ENCODE measurements at regions not wholly inside any gene's neighbourhood (a gene's known extent, or its start where the extent isn't known, plus 50 kb on each side); places are given as distances from the start of the nearest gene placed in this dataset.

- Histone ChIP-seq H3K27me3 (ENCODE audit: insufficient read depth, poor library complexity, severe bottlenecking) (no peaks in the 10 kb centered on the region), H3K4me3 (replicated peaks; ENCODE audit: insufficient read depth, low read length) (no peak overlapping the region), H3K27ac (replicated peaks) (no peak overlapping the region)
- DNase-seq (ENCODE audit: low read depth in 1 of 2, low spot score in 1 of 2), result no peak
- no peak for TF ChIP-seq GABPA (IDR thresholded peaks at IDR 0.05; ENCODE audit: low read depth)
- TF ChIP-seq REST (IDR thresholded peaks at IDR 0.05; ENCODE audit: insufficient replicate concordance, low read depth), result no peak
- TF ChIP-seq SPI1 (IDR thresholded peaks at IDR 0.05; ENCODE audit: borderline replicate concordance, low read depth), result no peak
- no peak for TF ChIP-seq CTCF (IDR thresholded peaks at IDR 0.05; ENCODE audit: insufficient read depth, low read length)
- no peak for TF ChIP-seq POLR2AphosphoS5 (IDR thresholded peaks at IDR 0.05; ENCODE audit: low read depth)
Measured at GRCh38 chr9:15018096-15018637, 107.9 kb upstream of the FREM1 start.

- Histone ChIP-seq H3K27ac (replicated peaks) (no peak overlapping the region), H3K4me3 (replicated peaks; ENCODE audit: insufficient read depth, low read length) (no peak overlapping the region), H3K27me3 (ENCODE audit: insufficient read depth, poor library complexity, severe bottlenecking) (no peaks in the 10 kb centered on the region)
- no peak for TF ChIP-seq SPI1 (IDR thresholded peaks at IDR 0.05; ENCODE audit: borderline replicate concordance, low read depth)
- no peak for TF ChIP-seq CTCF (IDR thresholded peaks at IDR 0.05; ENCODE audit: insufficient read depth, low read length)
- no peak for TF ChIP-seq POLR2AphosphoS5 (IDR thresholded peaks at IDR 0.05; ENCODE audit: low read depth)
- no peak for TF ChIP-seq REST (IDR thresholded peaks at IDR 0.05; ENCODE audit: insufficient replicate concordance, low read depth)
- no peak for TF ChIP-seq GABPA (IDR thresholded peaks at IDR 0.05; ENCODE audit: low read depth)
- DNase-seq (ENCODE audit: low read depth in 1 of 2, low spot score in 1 of 2), result no peak
Measured at GRCh38 chr9:15010581-15010980, 100.4 kb upstream of the FREM1 start.

GRCh38 chr9:15007698-15008097 is 97.5 kb upstream of the FREM1 start:
- TF ChIP-seq REST (IDR thresholded peaks at IDR 0.05; ENCODE audit: insufficient replicate concordance, low read depth), result no peak
- TF ChIP-seq CTCF (IDR thresholded peaks at IDR 0.05; ENCODE audit: insufficient read depth, low read length), result no peak
- TF ChIP-seq POLR2AphosphoS5 (IDR thresholded peaks at IDR 0.05; ENCODE audit: low read depth), result no peak
- no peak for TF ChIP-seq SPI1 (IDR thresholded peaks at IDR 0.05; ENCODE audit: borderline replicate concordance, low read depth)
- TF ChIP-seq GABPA (IDR thresholded peaks at IDR 0.05; ENCODE audit: low read depth), result no peak
- no peak for DNase-seq (ENCODE audit: low read depth in 1 of 2, low spot score in 1 of 2)
- H3K4me3 ChIP-seq (replicated peaks; ENCODE audit: insufficient read depth, low read length), result no peak overlapping the region
- H3K27me3 ChIP-seq (ENCODE audit: insufficient read depth, poor library complexity, severe bottlenecking), result no peaks in the 10 kb centered on the region
- no peak overlapping the region for H3K27ac ChIP-seq (replicated peaks)

Measured in HL-60 (cell line).